ENCODE measurements at regions not wholly inside any gene's neighbourhood (a gene's known extent, or its start where the extent isn't known, plus 50 kb on each side); places are given as distances from the start of the nearest gene placed in this dataset.
A peak's percentile ranks its signal among the peaks of the same experiment; 100 is the strongest.

DNA sequence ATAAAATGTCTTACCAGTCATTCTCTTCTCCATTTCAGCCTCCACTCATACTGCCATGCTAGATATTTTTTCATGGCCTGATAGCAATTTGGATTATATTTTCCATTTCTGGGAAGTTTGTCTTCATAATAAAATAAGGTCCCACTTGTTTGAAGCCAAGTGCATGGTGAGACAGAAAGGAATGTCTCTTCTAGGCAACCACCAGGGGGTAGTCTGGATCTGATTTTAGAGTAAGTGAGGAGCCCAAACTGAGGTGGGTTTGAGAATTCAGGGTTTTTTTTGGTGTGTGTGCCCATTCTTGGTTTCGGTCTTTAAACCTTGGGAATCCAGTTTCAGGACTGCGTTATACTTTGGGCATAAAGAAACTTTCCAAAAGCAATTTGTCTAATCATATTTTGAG lies 315.5 kb downstream of the RPRM start:
- TF ChIP-seq, protein P1, sequence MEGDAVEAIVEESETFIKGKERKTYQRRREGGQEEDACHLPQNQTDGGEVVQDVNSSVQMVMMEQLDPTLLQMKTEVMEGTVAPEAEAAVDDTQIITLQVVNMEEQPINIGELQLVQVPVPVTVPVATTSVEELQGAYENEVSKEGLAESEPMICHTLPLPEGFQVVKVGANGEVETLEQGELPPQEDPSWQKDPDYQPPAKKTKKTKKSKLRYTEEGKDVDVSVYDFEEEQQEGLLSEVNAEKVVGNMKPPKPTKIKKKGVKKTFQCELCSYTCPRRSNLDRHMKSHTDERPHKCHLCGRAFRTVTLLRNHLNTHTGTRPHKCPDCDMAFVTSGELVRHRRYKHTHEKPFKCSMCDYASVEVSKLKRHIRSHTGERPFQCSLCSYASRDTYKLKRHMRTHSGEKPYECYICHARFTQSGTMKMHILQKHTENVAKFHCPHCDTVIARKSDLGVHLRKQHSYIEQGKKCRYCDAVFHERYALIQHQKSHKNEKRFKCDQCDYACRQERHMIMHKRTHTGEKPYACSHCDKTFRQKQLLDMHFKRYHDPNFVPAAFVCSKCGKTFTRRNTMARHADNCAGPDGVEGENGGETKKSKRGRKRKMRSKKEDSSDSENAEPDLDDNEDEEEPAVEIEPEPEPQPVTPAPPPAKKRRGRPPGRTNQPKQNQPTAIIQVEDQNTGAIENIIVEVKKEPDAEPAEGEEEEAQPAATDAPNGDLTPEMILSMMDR (IDR thresholded peaks at IDR 0.05; ENCODE audit: extremely low read depth, insufficient read depth, missing control alignments) = peak; percentile 53

DNA sequence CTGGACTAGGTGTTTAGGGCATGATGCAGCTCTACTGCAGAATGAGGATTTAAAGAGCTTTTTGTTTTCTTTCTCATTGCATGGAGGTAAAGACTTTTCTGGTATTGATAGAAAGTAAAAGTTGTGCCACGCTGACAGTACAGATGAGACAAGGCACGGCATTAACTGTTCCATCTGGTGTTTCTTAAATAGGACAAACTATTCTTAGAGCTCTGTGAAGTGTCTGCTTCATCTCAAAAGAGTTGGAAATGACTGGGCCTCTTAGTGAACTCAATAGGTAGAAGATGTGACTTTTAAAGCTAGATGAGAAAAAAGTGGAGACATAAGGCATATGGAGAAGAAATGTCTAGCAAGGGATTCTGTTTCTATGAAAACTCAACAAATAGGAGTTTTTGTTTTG lies 321.8 kb downstream of the RPRM start:
- DNase-seq (ENCODE audit: low spot score) = no peak
- TF ChIP-seq, protein P1 (IDR thresholded peaks at IDR 0.05; ENCODE audit: extremely low read depth, insufficient read depth, missing control alignments) = no peak
- in situ Hi-C loops (cut with MboI; ENCODE audit: low pct_unique_long_range_greater_than_20kb, low sequenced_read_pairs, unreplicated experiment) = no loop called here

More for the DNA sequence above, 315.5 kb downstream of the RPRM start:
- in situ Hi-C loops (cut with MboI; ENCODE audit: low pct_unique_long_range_greater_than_20kb, low sequenced_read_pairs, unreplicated experiment) = no loop called here
- peak; percentile 10 for DNase-seq (ENCODE audit: low spot score)

DNA sequence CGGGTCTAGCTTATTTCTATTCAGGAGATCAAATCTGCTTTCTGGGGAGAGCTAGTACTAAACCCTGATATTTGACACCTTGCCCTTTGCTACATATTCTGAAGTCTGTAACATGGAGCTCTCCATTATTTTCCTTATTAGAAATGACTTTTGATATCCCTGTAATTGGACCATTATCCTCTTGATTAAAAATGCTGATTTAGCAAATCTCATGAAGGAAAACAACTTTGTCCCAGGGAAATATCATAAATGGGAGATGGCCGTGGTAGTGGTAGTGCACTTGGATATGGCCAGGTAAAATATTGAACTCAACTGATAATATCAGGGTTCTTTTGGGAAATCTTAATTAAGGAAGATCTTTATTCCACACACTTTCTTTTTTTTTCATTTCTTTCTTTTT lies 326.5 kb downstream of the RPRM start:
- in situ Hi-C loops (cut with MboI; ENCODE audit: low pct_unique_long_range_greater_than_20kb, low sequenced_read_pairs, unreplicated experiment) = no loop called here
- DNase-seq (ENCODE audit: low spot score) = no peak
- TF ChIP-seq, protein P1 (IDR thresholded peaks at IDR 0.05; ENCODE audit: extremely low read depth, insufficient read depth, missing control alignments) = no peak

DNA sequence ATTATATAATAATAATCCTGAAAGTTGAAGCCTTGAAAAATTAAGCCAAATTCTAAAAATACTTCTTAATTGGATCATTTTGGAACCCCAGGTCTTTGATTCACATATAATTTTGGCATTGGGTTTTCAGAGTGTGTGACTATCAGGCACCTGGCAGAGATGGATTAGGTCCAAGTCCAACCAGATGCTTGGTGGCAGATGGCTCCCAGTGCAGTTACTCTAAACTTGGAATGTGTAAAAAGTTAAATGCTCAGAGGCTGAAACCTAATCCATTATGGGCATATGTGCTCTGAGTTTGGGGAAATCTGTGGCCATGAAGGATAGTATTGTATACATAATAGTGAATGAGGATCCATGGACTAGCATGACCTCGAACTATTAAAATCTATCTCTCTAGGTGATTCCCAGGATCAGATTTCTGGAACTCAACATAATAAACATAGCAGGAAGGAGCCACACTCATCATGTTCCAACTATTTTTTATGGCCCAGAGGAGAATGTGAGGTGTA lies 333.0 kb downstream of the RPRM start:
- in situ Hi-C loops (cut with MboI; ENCODE audit: low pct_unique_long_range_greater_than_20kb, low sequenced_read_pairs, unreplicated experiment) = no loop called here
- no peak for DNase-seq (ENCODE audit: low spot score)
- TF ChIP-seq, protein P1 (IDR thresholded peaks at IDR 0.05; ENCODE audit: extremely low read depth, insufficient read depth, missing control alignments) = no peak

DNA sequence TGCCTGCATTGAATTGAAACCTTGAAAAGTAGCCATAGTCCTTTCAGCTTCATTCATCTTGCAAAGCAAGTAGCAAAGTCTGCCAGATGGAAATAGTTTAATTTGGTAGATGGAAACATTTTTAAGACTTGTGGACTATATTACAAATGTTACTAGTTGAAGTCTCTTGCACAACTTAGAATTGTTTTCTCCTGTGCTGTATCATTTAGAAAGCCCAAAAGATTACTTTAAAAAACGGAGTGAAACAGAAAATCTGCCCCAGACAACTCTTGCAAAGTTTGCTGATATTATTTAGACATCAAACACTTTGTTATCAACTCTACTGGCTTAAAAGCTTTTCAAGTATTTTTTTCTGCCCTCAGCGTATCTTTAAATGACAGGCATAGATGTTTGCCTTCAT lies 335.0 kb downstream of the RPRM start:
- DNase-seq (ENCODE audit: low spot score) = no peak
- TF ChIP-seq, protein P1 (IDR thresholded peaks at IDR 0.05; ENCODE audit: extremely low read depth, insufficient read depth, missing control alignments) = no peak

DNA sequence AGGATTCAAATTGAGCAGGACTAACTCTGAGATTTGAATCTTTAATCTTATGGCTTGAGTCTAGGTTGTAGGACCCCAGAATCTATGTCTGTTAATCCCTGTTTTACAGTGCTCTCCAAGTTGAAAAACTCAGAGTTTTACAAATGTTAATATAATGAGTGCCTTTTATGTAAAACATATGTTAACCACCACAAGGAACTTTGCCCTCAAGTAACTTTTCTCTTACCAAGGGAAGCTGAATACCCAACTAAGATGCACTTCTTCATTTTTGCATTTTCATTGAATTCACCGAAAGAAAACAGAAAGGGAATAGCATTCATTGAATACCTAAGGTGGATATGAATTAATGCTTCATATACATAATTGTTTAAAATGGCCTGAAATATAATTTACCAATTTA lies 338.1 kb downstream of the RPRM start:
- no peak for DNase-seq (ENCODE audit: low spot score)
- in situ Hi-C loops (cut with MboI; ENCODE audit: low pct_unique_long_range_greater_than_20kb, low sequenced_read_pairs, unreplicated experiment) = no loop called here
- TF ChIP-seq, protein P1 (IDR thresholded peaks at IDR 0.05; ENCODE audit: extremely low read depth, insufficient read depth, missing control alignments) = no peak

More for the DNA sequence above, 335.0 kb downstream of the RPRM start:
- in situ Hi-C loops (cut with MboI; ENCODE audit: low pct_unique_long_range_greater_than_20kb, low sequenced_read_pairs, unreplicated experiment) = no loop called here

All from GM13977 (cell line).